Uterus (tissue), 3 donors: ENCODE measurements at regions not wholly inside any gene's neighbourhood (a gene's known extent, or its start where the extent isn't known, plus 50 kb on each side); places are given as distances from the start of the nearest gene placed in this dataset.

ENCODE experiments used
- DNase-seq, 2 donors: peaks; one replicate each; pipeline ENCODE4 v3.0.0-alpha.2; 2019 to 2020
- H3K27ac ChIP-seq, 2 donors: fragments of 200-600 bp; sonication (generic); 1 replicate in 1 of 2; 2 replicates in 1 of 2; pipeline ENCODE4 v1.5.1; 2016 to 2018
- H3K27me3 ChIP-seq, 2 donors: fragments of 200-600 bp; sonication (generic); one replicate each; pipeline ENCODE4 v1.5.1; 2018 to 2019; ENCODE audit warnings: control low read depth in 1 of 2
- H3K36me3 ChIP-seq, 2 donors: fragments of 200-600 bp; sonication (generic); one replicate each; pipeline ENCODE4 v1.5.1; 2019; ENCODE audit warnings: control low read depth in 1 of 2
- H3K4me1 ChIP-seq, 2 donors: fragments of 200-600 bp; sonication (generic); one replicate each; pipeline ENCODE4 v1.5.1; 2018 to 2019; ENCODE audit warnings: control low read depth in 1 of 2
- H3K4me3 ChIP-seq, 2 donors: fragments of 200-600 bp; sonication (generic); 1 replicate in 1 of 2; 2 replicates in 1 of 2; pipeline ENCODE4 v1.5.1; 2018 to 2019; ENCODE audit warnings: mild to moderate bottlenecking in 1 of 2
- H3K9me3 ChIP-seq, 2 donors: fragments of 200-600 bp; sonication (generic); one replicate each; pipeline ENCODE4 v1.5.1; 2019; ENCODE audit warnings: control low read depth in 1 of 2
- POLR2A ChIP-seq, 2 donors: fragments of 450-650 bp; IDR thresholded peaks; one replicate each; pipeline ENCODE4 v1.6.1; 2016; ENCODE audit warnings: antibody characterized with exemption in 2 of 2, mild to moderate bottlenecking in 1 of 2, moderate library complexity in 1 of 2
- intact Hi-C: fragments of 100-400 bp; cut with DNase I; formaldehyde crosslinking; loops from one replicate; pipeline ENCODE4 v1.15.1; 2023; ENCODE audit warnings: low total_unique reads
- TF ChIP-seq, protein P1 (sequence below), 4 experiments: fragments of 200-600 bp in 2 of 4; fragments of 450-650 bp in 2 of 4; sonication (generic) in 2 of 4; IDR thresholded peaks; one replicate each; pipeline ENCODE4 v1.5.1; 2016 to 2019; ENCODE audit warnings: antibody characterized with exemption in 4 of 4, mild to moderate bottlenecking in 2 of 4, moderate library complexity in 1 of 4
- donor health status: DM: yes; HTN: yes; CAD: no.

DNA sequence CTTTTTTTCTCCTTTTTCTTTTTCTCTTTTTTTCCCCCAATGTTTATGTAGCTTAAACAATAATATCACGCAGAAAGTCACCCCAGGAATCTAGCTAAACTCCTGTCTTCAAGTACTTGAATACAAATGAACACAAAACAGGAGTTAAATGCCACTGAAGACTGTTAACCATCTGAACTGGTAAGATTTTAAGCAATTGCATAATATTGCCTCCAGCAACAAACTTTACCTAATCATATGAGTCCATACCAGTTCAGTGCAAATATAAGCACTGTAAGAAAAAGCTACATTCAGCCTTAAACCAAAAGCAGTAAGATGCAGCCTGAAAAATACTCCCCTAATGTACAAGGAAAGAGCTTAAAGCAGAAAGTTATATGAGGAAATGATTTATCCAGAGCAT, 173.9 kb upstream of the TFAP2D start:
- Histone ChIP-seq H3K36me3 (no peaks in the 10 kb centered on the region), H3K9me3 (no peaks in the 10 kb centered on the region), H3K27ac (no peak overlapping the region), H3K4me3 (no peak overlapping the region), H3K27me3 (no peaks in the 10 kb centered on the region), H3K4me1 (no peaks in the 10 kb centered on the region)
- intact Hi-C loops, result no loop called here
- TF ChIP-seq, protein P1, sequence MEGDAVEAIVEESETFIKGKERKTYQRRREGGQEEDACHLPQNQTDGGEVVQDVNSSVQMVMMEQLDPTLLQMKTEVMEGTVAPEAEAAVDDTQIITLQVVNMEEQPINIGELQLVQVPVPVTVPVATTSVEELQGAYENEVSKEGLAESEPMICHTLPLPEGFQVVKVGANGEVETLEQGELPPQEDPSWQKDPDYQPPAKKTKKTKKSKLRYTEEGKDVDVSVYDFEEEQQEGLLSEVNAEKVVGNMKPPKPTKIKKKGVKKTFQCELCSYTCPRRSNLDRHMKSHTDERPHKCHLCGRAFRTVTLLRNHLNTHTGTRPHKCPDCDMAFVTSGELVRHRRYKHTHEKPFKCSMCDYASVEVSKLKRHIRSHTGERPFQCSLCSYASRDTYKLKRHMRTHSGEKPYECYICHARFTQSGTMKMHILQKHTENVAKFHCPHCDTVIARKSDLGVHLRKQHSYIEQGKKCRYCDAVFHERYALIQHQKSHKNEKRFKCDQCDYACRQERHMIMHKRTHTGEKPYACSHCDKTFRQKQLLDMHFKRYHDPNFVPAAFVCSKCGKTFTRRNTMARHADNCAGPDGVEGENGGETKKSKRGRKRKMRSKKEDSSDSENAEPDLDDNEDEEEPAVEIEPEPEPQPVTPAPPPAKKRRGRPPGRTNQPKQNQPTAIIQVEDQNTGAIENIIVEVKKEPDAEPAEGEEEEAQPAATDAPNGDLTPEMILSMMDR (IDR thresholded peaks at IDR 0.05), result no peak
- no peak for TF ChIP-seq POLR2A (IDR thresholded peaks at IDR 0.05)
- DNase-seq, result no peak

GRCh38 chr6:50541941-50542340, 171.4 kb upstream of the TFAP2D start:
- DNase-seq, result no peak
- no peaks in the 10 kb centered on the region for H3K36me3 ChIP-seq
- H3K27ac ChIP-seq, result no peak overlapping the region
- H3K27me3 ChIP-seq, result no peaks in the 10 kb centered on the region
- no peaks in the 10 kb centered on the region for H3K4me1 ChIP-seq
- TF ChIP-seq, protein P1 (IDR thresholded peaks at IDR 0.05), result no peak
- TF ChIP-seq POLR2A (IDR thresholded peaks at IDR 0.05), result no peak
- no peak overlapping the region for H3K4me3 ChIP-seq
- intact Hi-C loops, result no loop called here
- no peaks in the 10 kb centered on the region for H3K9me3 ChIP-seq

DNA sequence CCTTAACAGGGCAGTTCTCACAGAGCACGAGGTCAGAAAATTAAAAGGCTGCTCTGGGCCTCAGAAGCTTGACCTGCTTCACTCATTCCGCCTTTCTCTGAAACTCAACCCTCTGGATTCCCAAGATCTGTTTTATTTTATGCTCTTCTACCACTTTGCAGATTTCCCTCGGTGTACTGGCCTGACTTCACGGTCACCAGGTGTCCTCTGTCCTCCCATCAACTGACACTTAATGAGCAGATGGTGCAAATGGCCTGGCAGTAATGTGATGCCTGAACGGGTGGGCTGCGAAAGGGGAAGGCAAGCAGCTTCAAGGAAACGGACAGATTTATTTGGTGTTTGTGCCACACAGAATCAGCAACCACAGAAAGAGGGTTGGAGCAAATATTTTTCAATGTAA, 169.7 kb upstream of the TFAP2D start:
- H3K36me3 ChIP-seq, result no peaks in the 10 kb centered on the region
- H3K4me1 ChIP-seq, result no peaks in the 10 kb centered on the region
- DNase-seq, result no peak
- intact Hi-C loops, result no loop called here
- TF ChIP-seq, protein P1 (IDR thresholded peaks at IDR 0.05), result no peak
- no peaks in the 10 kb centered on the region for H3K9me3 ChIP-seq
- no peak overlapping the region for H3K4me3 ChIP-seq
- H3K27ac ChIP-seq, result no peak overlapping the region
- no peaks in the 10 kb centered on the region for H3K27me3 ChIP-seq

DNA sequence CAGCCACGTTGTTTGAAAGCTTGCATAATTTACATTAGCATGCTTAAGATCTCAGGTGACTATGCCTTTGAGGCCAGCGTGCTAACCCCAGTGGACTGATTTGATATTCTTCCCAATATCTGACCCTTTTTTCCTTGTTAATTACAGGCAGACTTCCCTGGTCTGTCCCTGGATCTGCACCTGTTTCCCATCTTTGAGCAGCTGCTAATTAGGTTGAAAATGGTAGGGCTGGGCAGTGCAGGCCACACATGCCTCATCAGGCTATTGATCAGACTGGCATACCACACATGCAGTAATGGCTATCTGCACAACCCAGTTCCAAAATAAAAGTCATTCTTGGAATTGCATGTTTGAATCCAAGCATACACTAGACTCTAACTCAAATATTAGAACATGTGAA, 164.3 kb upstream of the TFAP2D start:
- intact Hi-C loops, result no loop called here
- Histone ChIP-seq H3K27me3 (no peaks in the 10 kb centered on the region), H3K9me3 (no peaks in the 10 kb centered on the region), H3K4me3 (no peak overlapping the region), H3K4me1 (no peaks in the 10 kb centered on the region), H3K36me3 (no peaks in the 10 kb centered on the region), H3K27ac (no peak overlapping the region)
- no peak for DNase-seq
- no peak for TF ChIP-seq POLR2A (IDR thresholded peaks at IDR 0.05)
- TF ChIP-seq, protein P1 (IDR thresholded peaks at IDR 0.05), result no peak

GRCh38 chr6:50549475-50549874, 163.9 kb upstream of the TFAP2D start:
- Histone ChIP-seq H3K36me3 (no peaks in the 10 kb centered on the region), H3K9me3 (no peaks in the 10 kb centered on the region), H3K27ac (no peak overlapping the region), H3K4me3 (no peak overlapping the region), H3K27me3 (no peaks in the 10 kb centered on the region), H3K4me1 (no peaks in the 10 kb centered on the region)
- DNase-seq, result no peak
- TF ChIP-seq, protein P1 (IDR thresholded peaks at IDR 0.05), result no peak
- TF ChIP-seq POLR2A (IDR thresholded peaks at IDR 0.05), result no peak
- intact Hi-C loops, result no loop called here
